HepG2 (cell line): ENCODE measurements at regions not wholly inside any gene's neighbourhood (a gene's known extent, or its start where the extent isn't known, plus 50 kb on each side); places are given as distances from the start of the nearest gene placed in this dataset.
A peak's percentile ranks its signal among the peaks of the same experiment; 100 is the strongest.

Source experiments
- CSRNP2 ChIP-seq: sonication (generic); formaldehyde crosslinking; conservative IDR thresholded peaks from 2 replicates; pipeline ENCODE4 v1.8.0; 2022; ENCODE audit warnings: low read depth, missing genetic modification reagents
- ELK4 ChIP-seq: sonication (generic); formaldehyde crosslinking; IDR thresholded peaks from 2 replicates; pipeline ENCODE4 v1.9.0; 2021; ENCODE audit warnings: missing genetic modification reagents, borderline replicate concordance
- FOXM1 ChIP-seq: sonication (generic); formaldehyde crosslinking; IDR thresholded peaks from 2 replicates; pipeline ENCODE4 v1.5.0; 2020; ENCODE audit warnings: missing genetic modification reagents
- GMEB2 ChIP-seq: IDR thresholded peaks from 2 replicates; pipeline ENCODE4 v1.6.1; 2016; ENCODE audit warnings: missing biosample characterization, missing genetic modification reagents, low read depth
- HHEX ChIP-seq: IDR thresholded peaks from 2 replicates; pipeline ENCODE4 v1.6.1; 2016; ENCODE audit warnings: control low read depth
- NCOR1 ChIP-seq: fragments of 200-600 bp; sonication (generic); IDR thresholded peaks from 2 replicates; pipeline ENCODE4 v1.7.0; 2017; ENCODE audit warnings: antibody characterized with exemption, low read length, borderline replicate concordance
- PRDM4 ChIP-seq: sonication (generic); formaldehyde crosslinking; IDR thresholded peaks from 2 replicates; pipeline ENCODE4 v1.9.0; 2021; ENCODE audit warnings: missing genetic modification reagents, borderline replicate concordance
- SALL1 ChIP-seq: sonication (generic); formaldehyde crosslinking; IDR thresholded peaks from 2 replicates; pipeline ENCODE4 v1.8.0; 2022; ENCODE audit warnings: mild to moderate bottlenecking, missing genetic modification reagents
- ZBTB4 ChIP-seq: sonication (generic); formaldehyde crosslinking; IDR thresholded peaks from 2 replicates; pipeline ENCODE4 v1.4.0; 2020; ENCODE audit warnings: missing genetic modification reagents, mild to moderate bottlenecking, borderline replicate concordance
- ZMYM3 ChIP-seq: sonication (generic); formaldehyde crosslinking; IDR thresholded peaks from 2 replicates; pipeline ENCODE4 v1.5.1; 2020; ENCODE audit warnings: mild to moderate bottlenecking, missing genetic modification reagents

- TF ChIP-seq ZBTB4 (CRISPR knock-in tag): no peak
- no peak for TF ChIP-seq CSRNP2 (CRISPR knock-in tag)
- TF ChIP-seq HHEX: peak; percentile 91
- no peak for TF ChIP-seq PRDM4 (CRISPR knock-in tag)
- peak; percentile 85; the same call in 1 of the 2 replicates for TF ChIP-seq NCOR1
- no peak for TF ChIP-seq GMEB2 (CRISPR knock-in tag)
- TF ChIP-seq ELK4 (CRISPR knock-in tag): no peak
- TF ChIP-seq FOXM1: no peak
- no peak for TF ChIP-seq ZMYM3 (CRISPR knock-in tag)
- peak; percentile 91; the same call in 1 of the 2 replicates for TF ChIP-seq SALL1 (CRISPR knock-in tag)
Measured at GRCh38 chr5:30605693-30606268, 587.7 kb upstream of the CDH6 start (continued).
